Neuronal stem cell (in vitro differentiated cells): ENCODE measurements at regions not wholly inside any gene's neighbourhood (a gene's known extent, or its start where the extent isn't known, plus 50 kb on each side); places are given as distances from the start of the nearest gene placed in this dataset.

Experiments used
- DNase-seq: peaks from one replicate; pipeline ENCODE4 v3.0.0-alpha.2; 2013; ENCODE audit warnings: low spot score
- H2AFZ ChIP-seq: one replicate; pipeline ENCODE4 v1.6.1; 2013; ENCODE audit warnings: mild to moderate bottlenecking, low read length, inconsistent platforms
- H2AK5ac ChIP-seq: 2 replicates; pipeline ENCODE4 v1.6.1; 2013; ENCODE audit warnings: low read depth, mild to moderate bottlenecking, inconsistent platforms, low read length, moderate library complexity, mixed read lengths
- H2BK120ac ChIP-seq: 2 replicates; pipeline ENCODE4 v1.6.1; 2013; ENCODE audit warnings: low read depth, mild to moderate bottlenecking, inconsistent platforms, low read length, moderate library complexity, mixed read lengths
- H2BK12ac ChIP-seq: one replicate; pipeline ENCODE4 v1.6.1; 2013; ENCODE audit warnings: low read length, inconsistent platforms
- H2BK15ac ChIP-seq: 2 replicates; pipeline ENCODE4 v1.6.1; 2013; ENCODE audit warnings: mild to moderate bottlenecking, low read length, inconsistent platforms, mixed read lengths
- H2BK5ac ChIP-seq: one replicate; pipeline ENCODE4 v1.6.1; 2013; ENCODE audit warnings: inconsistent platforms, mild to moderate bottlenecking, low read length, moderate library complexity
- H3K14ac ChIP-seq: one replicate; pipeline ENCODE4 v1.6.1; 2013; ENCODE audit warnings: low read length, inconsistent platforms
- H3K18ac ChIP-seq: 2 replicates; pipeline ENCODE4 v1.6.1; 2013; ENCODE audit warnings: low read length, inconsistent platforms
- H3K23ac ChIP-seq: 2 replicates; pipeline ENCODE4 v1.6.1; 2013; ENCODE audit warnings: low read depth, mild to moderate bottlenecking, mixed read lengths, low read length, inconsistent platforms; ENCODE audit not compliant: poor library complexity
- H3K27ac ChIP-seq: replicated peaks from 3 replicates; pipeline ENCODE4 v1.5.1; 2013; ENCODE audit warnings: low read length, inconsistent platforms
- H3K27me3 ChIP-seq, 3 experiments: 2 replicates each; pipeline ENCODE4 v1.6.1; 2013; ENCODE audit warnings: low read length in 3 of 3, mild to moderate bottlenecking in 2 of 3, inconsistent platforms in 1 of 3, low read depth in 1 of 3, mixed read lengths in 1 of 3, moderate library complexity in 1 of 3; ENCODE audit not compliant: control insufficient read depth in 3 of 3, insufficient read depth in 3 of 3
- H3K36me3 ChIP-seq, 2 donors: replicated peaks in 1 of 2; 2 replicates each; pipeline ENCODE4 v1.6.1; 2013; ENCODE audit warnings: low read length in 2 of 2; ENCODE audit not compliant: control insufficient read depth in 2 of 2, insufficient read depth in 2 of 2
- H3K4ac ChIP-seq: 2 replicates; pipeline ENCODE4 v1.6.1; 2013; ENCODE audit warnings: inconsistent platforms, mild to moderate bottlenecking, low read length, moderate library complexity
- H3K4me1 ChIP-seq, 2 donors: 1 replicate in 1 of 2; 2 replicates in 1 of 2; pipeline ENCODE4 v1.6.1; 2013; ENCODE audit warnings: low read length in 2 of 2, low read depth in 1 of 2; ENCODE audit not compliant: control insufficient read depth in 2 of 2, insufficient read depth in 1 of 2
- H3K4me2 ChIP-seq: one replicate; pipeline ENCODE4 v1.6.1; 2013; ENCODE audit warnings: mild to moderate bottlenecking, low read length, inconsistent platforms; ENCODE audit not compliant: insufficient read depth, poor library complexity, severe bottlenecking
- H3K4me3 ChIP-seq, 2 donors: 2 replicates each; pipeline ENCODE4 v1.5.1; 2013; ENCODE audit warnings: low read length in 2 of 2, mild to moderate bottlenecking in 2 of 2, inconsistent platforms in 1 of 2, moderate library complexity in 1 of 2
- H3K79me1 ChIP-seq: one replicate; pipeline ENCODE4 v1.6.1; 2013; ENCODE audit warnings: low read depth, mild to moderate bottlenecking, inconsistent platforms, low read length, moderate library complexity
- H3K9ac ChIP-seq: one replicate; pipeline ENCODE4 v1.6.1; 2013; ENCODE audit warnings: mild to moderate bottlenecking, low read depth, low read length, inconsistent platforms; ENCODE audit not compliant: poor library complexity
- H3K9me3 ChIP-seq, 2 donors: replicated peaks in 1 of 2; 2 replicates each; pipeline versions ENCODE3 to v1.6.1; 2013; ENCODE audit warnings: low read length in 2 of 2, mild to moderate bottlenecking in 2 of 2, inconsistent platforms in 1 of 2, low read depth in 1 of 2, mixed read lengths in 1 of 2, moderate library complexity in 1 of 2; ENCODE audit not compliant: control insufficient read depth in 2 of 2, insufficient read depth in 1 of 2
- H4K8ac ChIP-seq: one replicate; pipeline ENCODE4 v1.6.1; 2013; ENCODE audit warnings: low read depth, mild to moderate bottlenecking, inconsistent platforms, low read length, moderate library complexity
- H4K91ac ChIP-seq: one replicate; pipeline ENCODE4 v1.6.1; 2013; ENCODE audit warnings: low read length, low read depth, mild to moderate bottlenecking, inconsistent platforms; ENCODE audit not compliant: poor library complexity
- WGBS, 2 donors: extraction: QIAGEN DNeasy Blood & Tissue Kit; methylation state at CpG; one replicate each; pipeline ENCODE4 v1.1.7; 2013; ENCODE audit warnings: missing lambda C conversion rate in 2 of 2, mixed read lengths in 1 of 2; ENCODE audit not compliant: insufficient read length in 2 of 2, insufficient replicate concordance in 1 of 2; ENCODE audit errors: extremely low coverage in 2 of 2; 5-methylcytosine and 5-hydroxymethylcytosine counted together

- Histone ChIP-seq H2AK5ac (no peak overlapping the region), H2BK5ac (no peak overlapping the region), H3K4me1 (no peaks in the 10 kb centered on the region), H3K4me3 (no peak overlapping the region), H2BK12ac (no peak overlapping the region), H3K36me3 (no peaks in the 10 kb centered on the region), H2BK15ac (no peak overlapping the region), H4K8ac (no peak overlapping the region), H3K27me3 (peaks cover 0 to 21% (median 0%) of the 10 kb centered on the region in 3 experiments), H4K91ac (no peak overlapping the region), H3K9ac (no peak overlapping the region), H3K9me3 (no peaks in the 10 kb centered on the region), H2BK120ac (no peak overlapping the region), H3K4me2 (no peak overlapping the region), H2AFZ (no peak overlapping the region), H3K79me1 (no peaks in the 10 kb centered on the region), H3K27ac (no peak overlapping the region), H3K4ac (no peak overlapping the region), H3K18ac (no peak overlapping the region), H3K23ac (no peak overlapping the region), H3K14ac (no peak overlapping the region)
- no CpG with 5 or more reads among the region's 5 CpGs for WGBS, 2 donors
- no peak for DNase-seq
These were observed 106.2 kb upstream of the NRSN1 start for GRCh38 chr6:24019830-24020229.

DNA sequence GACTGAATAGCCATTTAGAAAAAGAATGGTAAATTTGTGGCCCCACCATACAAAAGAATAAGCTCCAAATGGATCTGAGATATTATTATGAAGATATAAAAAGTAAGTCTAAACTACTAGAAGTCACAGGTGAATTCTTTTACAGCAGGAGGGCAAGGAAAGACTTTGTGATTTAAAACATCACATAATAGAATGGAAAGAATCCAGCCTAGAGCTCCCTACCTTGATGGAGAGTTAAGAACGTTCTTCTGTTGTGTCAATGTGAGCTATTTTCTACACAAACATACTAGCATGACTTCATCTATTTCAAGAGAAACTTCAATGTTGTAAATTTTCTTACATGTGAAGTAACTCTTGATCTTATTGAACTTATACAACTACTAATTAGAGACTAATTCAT is 100.0 kb upstream of the NRSN1 start:
- WGBS, 2 donors: no CpG with 5 or more reads among the region's 1 CpG

GRCh38 chr6:24031496-24031895 is 94.5 kb upstream of the NRSN1 start:
- Histone ChIP-seq H3K4ac (no peak overlapping the region), H2BK15ac (no peak overlapping the region), H2BK120ac (no peak overlapping the region), H3K23ac (no peak overlapping the region), H4K8ac (no peak overlapping the region), H3K36me3 (no peaks in the 10 kb centered on the region), H3K4me3 (no peak overlapping the region), H3K4me2 (no peak overlapping the region), H2AK5ac (no peak overlapping the region), H2BK12ac (no peak overlapping the region), H3K14ac (no peak overlapping the region), H3K9me3 (peaks cover 0 to 1% of the 10 kb centered on the region in 2 donors), H2BK5ac (no peak overlapping the region), H4K91ac (no peak overlapping the region), H3K27me3 (no peaks in the 10 kb centered on the region), H2AFZ (no peak overlapping the region), H3K9ac (no peak overlapping the region), H3K79me1 (no peaks in the 10 kb centered on the region), H3K4me1 (no peaks in the 10 kb centered on the region), H3K27ac (no peak overlapping the region), H3K18ac (no peak overlapping the region)
- no peak for DNase-seq
- no CpG with 5 or more reads among the region's 2 CpGs for WGBS, 2 donors

More for the DNA sequence above, 100.0 kb upstream of the NRSN1 start:
- Histone ChIP-seq H3K4me1 (no peaks in the 10 kb centered on the region), H3K79me1 (no peaks in the 10 kb centered on the region), H3K27me3 (peaks cover 0 to 9% (median 0%) of the 10 kb centered on the region in 3 experiments), H3K23ac (no peak overlapping the region), H3K9me3 (peaks cover 0 to 1% of the 10 kb centered on the region in 2 donors), H4K8ac (no peak overlapping the region), H2BK12ac (no peak overlapping the region), H2BK15ac (no peak overlapping the region), H3K27ac (no peak overlapping the region), H3K4ac (no peak overlapping the region), H3K9ac (no peak overlapping the region), H3K36me3 (no peaks in the 10 kb centered on the region), H4K91ac (no peak overlapping the region), H3K4me3 (no peak overlapping the region), H3K14ac (no peak overlapping the region), H2AFZ (no peak overlapping the region), H2BK120ac (no peak overlapping the region), H3K18ac (no peak overlapping the region), H2BK5ac (no peak overlapping the region), H3K4me2 (no peak overlapping the region), H2AK5ac (no peak overlapping the region)
- DNase-seq: no peak

DNA sequence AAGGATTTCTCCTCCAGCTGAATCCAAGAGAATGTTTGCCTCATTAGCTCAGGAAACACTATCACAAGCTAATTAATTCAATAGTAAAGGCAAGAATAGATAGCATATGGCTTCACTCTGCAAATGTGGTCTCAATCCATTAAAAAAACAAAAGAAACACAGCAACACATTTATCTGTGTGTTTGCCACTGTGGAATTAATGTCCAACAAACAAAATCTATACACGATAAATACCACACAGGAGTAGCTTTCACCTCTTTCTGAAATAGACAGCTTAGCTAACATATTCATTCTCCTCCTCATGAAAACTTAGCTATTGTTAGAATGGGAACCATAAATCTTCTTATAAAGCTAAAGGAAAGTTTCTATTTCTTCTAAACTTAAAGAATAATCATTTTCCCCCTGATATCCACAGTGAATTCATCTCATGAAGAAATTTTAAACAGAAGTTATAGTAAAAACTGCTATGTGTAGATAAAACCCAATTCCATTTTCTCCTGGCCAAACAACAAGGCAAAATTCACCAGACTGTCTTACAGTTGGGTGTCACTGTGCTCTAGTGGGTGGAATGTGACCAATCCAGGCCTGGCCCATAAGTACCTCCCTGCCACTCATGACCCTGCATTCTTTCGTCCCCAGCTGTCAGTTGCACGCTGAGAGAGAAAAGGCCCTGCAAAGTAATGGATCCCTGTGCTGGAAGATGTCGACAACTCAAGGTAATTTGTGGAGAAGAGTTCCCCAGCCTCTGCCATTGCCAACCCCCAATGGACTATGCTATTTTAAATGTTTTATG is 92.9 kb upstream of the NRSN1 start:
- Histone ChIP-seq H4K8ac (no peak overlapping the region), H3K18ac (no peak overlapping the region), H3K27ac (no peak overlapping the region), H3K79me1 (no peaks in the 10 kb centered on the region), H3K4me1 (no peaks in the 10 kb centered on the region), H3K14ac (no peak overlapping the region), H3K36me3 (no peaks in the 10 kb centered on the region), H2BK15ac (no peak overlapping the region), H2AK5ac (no peak overlapping the region), H2BK120ac (no peak overlapping the region), H3K4me3 (no peak overlapping the region), H3K9ac (no peak overlapping the region), H2BK12ac (no peak overlapping the region), H3K23ac (no peak overlapping the region), H4K91ac (no peak overlapping the region), H3K9me3 (no peaks in the 10 kb centered on the region), H2AFZ (no peak overlapping the region), H2BK5ac (no peak overlapping the region), H3K27me3 (no peaks in the 10 kb centered on the region), H3K4me2 (no peak overlapping the region), H3K4ac (no peak overlapping the region)
- no CpG with 5 or more reads among the region's 4 CpGs for WGBS, 2 donors
- peak; percentile 21 for DNase-seq
